ENCODE measurements at regions not wholly inside any gene's neighbourhood (a gene's known extent, or its start where the extent isn't known, plus 50 kb on each side); places are given as distances from the start of the nearest gene placed in this dataset.

- no peak for DNase-seq
Measured at GRCh38 chr6:95511404-95511803, 65.9 kb upstream of the MANEA start.

- DNase-seq = no peak
Measured at GRCh38 chr6:95515975-95516374, 61.4 kb upstream of the MANEA start.

GRCh38 chr6:95517004-95517403 lies 60.3 kb upstream of the MANEA start:
- DNase-seq = no peak

GRCh38 chr6:95517568-95517967 lies 59.8 kb upstream of the MANEA start:
- no peak for DNase-seq

GRCh38 chr6:95518630-95519227 lies 58.6 kb upstream of the MANEA start:
- DNase-seq = no peak

DNA sequence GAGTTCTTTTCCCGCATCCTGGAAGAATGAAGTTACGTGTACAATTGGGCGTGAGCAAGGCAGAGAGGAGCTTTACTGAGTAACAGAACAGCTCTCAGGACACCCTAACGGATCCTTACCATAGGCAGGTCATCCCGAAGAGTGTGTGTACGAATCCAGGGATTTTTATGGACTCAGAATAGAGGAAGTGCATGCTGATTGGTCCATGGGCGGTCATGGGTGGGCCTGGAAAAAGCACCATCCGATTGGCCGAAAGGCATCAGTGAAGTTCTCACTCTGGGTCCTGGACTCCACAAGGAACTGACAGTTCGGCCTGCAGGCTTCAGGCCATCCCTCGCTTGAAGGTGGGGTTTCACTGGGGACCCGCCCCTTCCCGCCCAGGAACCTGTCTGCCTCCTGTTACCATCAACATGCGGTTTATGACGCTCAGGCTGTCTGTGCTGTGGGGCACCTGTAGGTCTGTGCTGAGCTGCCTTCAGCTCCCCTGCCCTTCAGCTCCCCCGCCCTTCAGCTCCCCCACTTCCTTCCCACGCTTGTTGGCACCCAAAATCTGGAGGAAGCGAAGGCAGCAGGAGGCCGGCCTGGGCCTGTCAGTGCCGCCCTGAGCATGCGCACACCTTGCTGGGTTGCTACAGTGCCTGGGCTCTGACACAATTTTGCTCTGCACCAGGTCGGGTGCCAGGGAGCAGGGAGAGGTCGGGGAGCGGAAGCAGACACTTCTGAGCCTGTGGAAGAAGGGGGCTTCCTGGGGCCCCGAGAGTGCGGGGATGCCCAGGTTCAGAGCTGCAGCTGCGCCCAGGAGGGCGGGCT lies 57.9 kb upstream of the MANEA start:
- no peak for DNase-seq

- no peak for DNase-seq
Measured at GRCh38 chr6:95521181-95521580, 56.2 kb upstream of the MANEA start.
